ENCODE measurements at regions not wholly inside any gene's neighbourhood (a gene's known extent, or its start where the extent isn't known, plus 50 kb on each side); places are given as distances from the start of the nearest gene placed in this dataset.

DNA sequence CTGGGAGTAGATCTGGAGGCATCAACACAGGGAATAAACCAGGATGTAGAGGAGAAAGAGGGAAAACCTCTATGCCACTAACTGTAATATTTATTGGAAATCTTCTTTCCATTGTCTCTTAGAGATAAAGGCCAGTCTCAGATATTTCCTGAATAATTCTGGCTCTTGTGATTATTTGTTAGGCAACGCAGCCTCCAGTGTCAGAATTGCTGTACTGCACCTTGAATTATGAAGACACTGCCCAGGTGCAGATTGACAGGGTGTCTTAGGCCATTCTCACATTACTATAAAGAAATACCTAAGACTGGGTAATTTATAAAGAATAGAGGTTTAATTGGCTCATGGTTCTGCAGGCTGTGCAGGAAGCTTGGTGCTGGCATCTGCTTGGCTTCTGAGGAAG lies 100.7 kb upstream of the ZDHHC15 start:
- TF ChIP-seq POLR2A (IDR thresholded peaks at IDR 0.05) = no peak
- TF ChIP-seq, protein P1, sequence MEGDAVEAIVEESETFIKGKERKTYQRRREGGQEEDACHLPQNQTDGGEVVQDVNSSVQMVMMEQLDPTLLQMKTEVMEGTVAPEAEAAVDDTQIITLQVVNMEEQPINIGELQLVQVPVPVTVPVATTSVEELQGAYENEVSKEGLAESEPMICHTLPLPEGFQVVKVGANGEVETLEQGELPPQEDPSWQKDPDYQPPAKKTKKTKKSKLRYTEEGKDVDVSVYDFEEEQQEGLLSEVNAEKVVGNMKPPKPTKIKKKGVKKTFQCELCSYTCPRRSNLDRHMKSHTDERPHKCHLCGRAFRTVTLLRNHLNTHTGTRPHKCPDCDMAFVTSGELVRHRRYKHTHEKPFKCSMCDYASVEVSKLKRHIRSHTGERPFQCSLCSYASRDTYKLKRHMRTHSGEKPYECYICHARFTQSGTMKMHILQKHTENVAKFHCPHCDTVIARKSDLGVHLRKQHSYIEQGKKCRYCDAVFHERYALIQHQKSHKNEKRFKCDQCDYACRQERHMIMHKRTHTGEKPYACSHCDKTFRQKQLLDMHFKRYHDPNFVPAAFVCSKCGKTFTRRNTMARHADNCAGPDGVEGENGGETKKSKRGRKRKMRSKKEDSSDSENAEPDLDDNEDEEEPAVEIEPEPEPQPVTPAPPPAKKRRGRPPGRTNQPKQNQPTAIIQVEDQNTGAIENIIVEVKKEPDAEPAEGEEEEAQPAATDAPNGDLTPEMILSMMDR (IDR thresholded peaks at IDR 0.05) = peak in 2 of 6 experiments; percentile 9 to 23
